Effector memory CD4-positive, alpha-beta T cell (primary cell): ENCODE measurements at regions not wholly inside any gene's neighbourhood (a gene's known extent, or its start where the extent isn't known, plus 50 kb on each side); places are given as distances from the start of the nearest gene placed in this dataset.

Experiments
- DNase-seq, 3 donors: peaks; one replicate each; pipeline ENCODE4 v3.0.0-alpha.2; 2020
- H3K27ac ChIP-seq: 2 replicates; pipeline ENCODE4 v1.7.0; 2013; ENCODE audit warnings: mild to moderate bottlenecking, low read length, moderate library complexity; ENCODE audit not compliant: insufficient read depth, poor library complexity, severe bottlenecking
- H3K27me3 ChIP-seq: replicated peaks from 2 replicates; pipeline ENCODE4 v1.7.0; 2013; ENCODE audit warnings: mild to moderate bottlenecking, low read length; ENCODE audit not compliant: insufficient read depth, control insufficient read depth, poor library complexity, severe bottlenecking
- H3K36me3 ChIP-seq: 2 replicates; pipeline ENCODE4 v1.7.0; 2013; ENCODE audit warnings: mild to moderate bottlenecking, low read length, moderate library complexity; ENCODE audit not compliant: control insufficient read depth, insufficient read depth
- H3K4me1 ChIP-seq: 2 replicates; pipeline ENCODE4 v1.7.0; 2013; ENCODE audit warnings: low read length, mild to moderate bottlenecking; ENCODE audit not compliant: control insufficient read depth, insufficient read depth, poor library complexity, severe bottlenecking
- H3K4me3 ChIP-seq: 2 replicates; pipeline ENCODE4 v1.7.0; 2013; ENCODE audit warnings: low read length, low read depth, mild to moderate bottlenecking; ENCODE audit not compliant: insufficient read depth, poor library complexity, severe bottlenecking
- H3K9me3 ChIP-seq: 2 replicates; pipeline ENCODE4 v1.7.0; 2013; ENCODE audit warnings: mild to moderate bottlenecking, low read length, moderate library complexity; ENCODE audit not compliant: control insufficient read depth

GRCh38 chr11:135043434-135043833 is 631.4 kb upstream of the B3GAT1 start:
- no peaks in the 10 kb centered on the region for H3K27me3 ChIP-seq
- H3K36me3 ChIP-seq, result no peaks in the 10 kb centered on the region
- H3K4me1 ChIP-seq, result no peaks in the 10 kb centered on the region
- no peak overlapping the region for H3K4me3 ChIP-seq
- no peak overlapping the region for H3K27ac ChIP-seq
- no peak for DNase-seq
- H3K9me3 ChIP-seq, result no peaks in the 10 kb centered on the region

- Histone ChIP-seq H3K4me3 (no peak overlapping the region), H3K27me3 (no peaks in the 10 kb centered on the region), H3K9me3 (no peaks in the 10 kb centered on the region), H3K4me1 (no peaks in the 10 kb centered on the region), H3K36me3 (no peaks in the 10 kb centered on the region), H3K27ac (no peak overlapping the region)
- no peak for DNase-seq
These were observed 625.8 kb upstream of the B3GAT1 start for GRCh38 chr11:135037828-135038227.

GRCh38 chr11:135036488-135037297 is 624.7 kb upstream of the B3GAT1 start:
- no peak for DNase-seq
- H3K36me3 ChIP-seq, result no peaks in the 10 kb centered on the region

DNA sequence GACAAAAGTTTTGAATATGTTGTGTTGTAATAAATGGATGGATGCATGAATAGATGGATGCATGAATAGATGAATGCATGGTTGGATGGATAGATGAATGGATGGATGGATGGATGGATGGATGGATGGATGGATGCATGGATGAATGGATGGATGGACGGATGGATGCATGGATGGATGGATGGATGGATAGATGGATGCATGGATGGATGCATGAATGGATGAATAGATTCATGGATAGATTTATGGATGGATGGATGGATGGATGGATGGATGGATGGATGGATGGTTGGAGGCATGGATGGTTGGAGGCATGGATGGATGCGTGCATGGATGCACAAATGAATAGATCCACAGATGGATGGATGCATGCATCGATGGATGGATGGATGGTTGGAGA is 623.2 kb upstream of the B3GAT1 start:
- H3K9me3 ChIP-seq, result no peaks in the 10 kb centered on the region
- H3K27ac ChIP-seq, result no peak overlapping the region
- no peak overlapping the region for H3K4me3 ChIP-seq
- H3K4me1 ChIP-seq, result no peaks in the 10 kb centered on the region
- no peaks in the 10 kb centered on the region for H3K27me3 ChIP-seq
- no peaks in the 10 kb centered on the region for H3K36me3 ChIP-seq
- no peak for DNase-seq

More at GRCh38 chr11:135036488-135037297, 624.7 kb upstream of the B3GAT1 start:
- no peaks in the 10 kb centered on the region for H3K27me3 ChIP-seq
- H3K4me3 ChIP-seq, result no peak overlapping the region
- H3K4me1 ChIP-seq, result no peaks in the 10 kb centered on the region
- H3K9me3 ChIP-seq, result no peaks in the 10 kb centered on the region
- H3K27ac ChIP-seq, result no peak overlapping the region

DNA sequence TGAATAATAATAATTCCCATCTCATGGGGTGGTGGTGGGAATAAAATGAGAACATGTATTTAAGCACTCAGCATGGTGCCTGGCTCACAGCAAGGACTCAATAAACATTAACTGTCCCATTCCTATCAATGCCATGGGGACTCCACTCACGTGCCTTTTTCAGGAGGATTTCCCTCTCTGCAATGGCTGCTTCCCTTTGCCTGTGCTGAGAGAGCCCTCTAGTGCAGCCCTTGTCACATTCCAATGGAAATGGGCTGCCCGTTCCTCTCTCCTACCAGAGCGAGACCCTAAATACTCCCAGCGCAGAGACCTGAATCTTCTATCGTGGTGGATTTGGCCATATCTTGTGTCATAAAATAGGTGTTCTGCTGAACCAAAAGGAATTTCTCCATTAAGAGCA is 621.5 kb upstream of the B3GAT1 start:
- no peak for DNase-seq
- no peak overlapping the region for H3K4me3 ChIP-seq
- H3K27me3 ChIP-seq, result no peaks in the 10 kb centered on the region
- no peak overlapping the region for H3K27ac ChIP-seq
- H3K9me3 ChIP-seq, result no peaks in the 10 kb centered on the region
- H3K4me1 ChIP-seq, result no peaks in the 10 kb centered on the region
- no peaks in the 10 kb centered on the region for H3K36me3 ChIP-seq

DNA sequence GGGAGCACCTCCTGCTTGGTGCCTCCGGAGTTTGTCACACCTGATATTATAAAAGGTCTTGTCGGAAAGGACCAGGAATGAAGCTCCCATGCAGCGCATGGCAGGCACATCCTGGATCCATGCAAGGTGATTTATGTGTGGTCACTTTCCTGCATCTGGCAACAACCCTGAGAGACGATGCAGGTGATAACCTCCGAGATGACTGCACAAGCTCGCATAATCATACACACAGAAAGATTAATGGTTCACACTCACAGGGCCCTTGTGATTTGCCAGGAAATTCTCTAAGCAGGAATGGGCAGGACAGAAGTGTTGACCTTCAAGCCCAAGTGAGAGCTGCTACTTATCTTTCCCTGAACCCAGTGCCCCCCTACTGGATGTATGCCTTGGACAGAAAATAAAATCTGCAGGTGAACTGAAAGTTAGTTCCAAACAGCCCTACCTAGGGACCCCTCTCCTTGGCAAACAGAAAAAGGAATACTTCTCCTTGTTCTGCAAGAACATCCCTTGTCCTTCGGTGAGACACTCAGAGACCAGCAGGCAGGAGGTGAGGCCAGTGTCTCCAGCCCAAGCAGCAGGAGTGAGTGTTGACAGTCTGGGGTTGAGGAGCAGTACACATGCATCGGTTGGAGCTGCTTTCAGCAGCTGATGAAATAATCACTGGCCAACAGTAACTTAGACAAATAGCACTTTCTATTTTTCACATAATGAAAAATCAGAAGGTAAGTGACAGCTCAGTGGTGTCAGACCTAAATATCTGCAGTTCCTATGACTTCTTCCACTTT is 619.4 kb upstream of the B3GAT1 start:
- Histone ChIP-seq H3K27me3 (no peaks in the 10 kb centered on the region), H3K27ac (no peak overlapping the region), H3K36me3 (no peaks in the 10 kb centered on the region), H3K4me3 (no peak overlapping the region), H3K4me1 (no peaks in the 10 kb centered on the region), H3K9me3 (no peaks in the 10 kb centered on the region)
- no peak for DNase-seq

GRCh38 chr11:135027461-135027860 is 615.4 kb upstream of the B3GAT1 start:
- Histone ChIP-seq H3K9me3 (no peaks in the 10 kb centered on the region), H3K27me3 (no peaks in the 10 kb centered on the region), H3K36me3 (no peaks in the 10 kb centered on the region), H3K4me1 (no peaks in the 10 kb centered on the region), H3K4me3 (no peak overlapping the region), H3K27ac (no peak overlapping the region)
- no peak for DNase-seq

GRCh38 chr11:135023499-135023898 is 611.5 kb upstream of the B3GAT1 start:
- H3K27ac ChIP-seq, result no peak overlapping the region
- H3K4me3 ChIP-seq, result no peak overlapping the region
- no peak for DNase-seq
- no peaks in the 10 kb centered on the region for H3K9me3 ChIP-seq
- no peaks in the 10 kb centered on the region for H3K27me3 ChIP-seq
- H3K4me1 ChIP-seq, result no peaks in the 10 kb centered on the region
- no peaks in the 10 kb centered on the region for H3K36me3 ChIP-seq

DNA sequence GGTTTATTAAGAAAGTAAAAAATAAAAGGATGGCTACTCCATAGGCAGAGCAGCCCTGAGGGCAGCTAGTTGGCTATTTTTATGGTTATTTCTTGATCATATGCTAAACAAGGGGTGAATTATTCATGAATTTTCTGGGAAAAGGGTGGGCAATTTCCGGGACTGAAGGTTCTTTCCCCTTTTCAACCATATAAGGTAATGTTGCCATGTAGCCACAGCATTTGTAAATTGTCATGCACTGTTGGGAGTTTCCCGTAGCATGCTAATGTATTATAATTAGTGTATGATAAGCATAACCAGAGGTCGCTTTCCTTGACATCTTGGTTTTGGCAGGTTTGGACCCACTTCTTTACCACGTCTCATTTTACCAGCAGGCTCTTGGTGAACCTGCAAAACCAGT is 610.4 kb upstream of the B3GAT1 start:
- no peaks in the 10 kb centered on the region for H3K27me3 ChIP-seq
- no peak overlapping the region for H3K27ac ChIP-seq
- H3K4me1 ChIP-seq, result no peaks in the 10 kb centered on the region
- H3K9me3 ChIP-seq, result no peaks in the 10 kb centered on the region
- H3K4me3 ChIP-seq, result no peak overlapping the region
- no peak for DNase-seq
- no peaks in the 10 kb centered on the region for H3K36me3 ChIP-seq

DNA sequence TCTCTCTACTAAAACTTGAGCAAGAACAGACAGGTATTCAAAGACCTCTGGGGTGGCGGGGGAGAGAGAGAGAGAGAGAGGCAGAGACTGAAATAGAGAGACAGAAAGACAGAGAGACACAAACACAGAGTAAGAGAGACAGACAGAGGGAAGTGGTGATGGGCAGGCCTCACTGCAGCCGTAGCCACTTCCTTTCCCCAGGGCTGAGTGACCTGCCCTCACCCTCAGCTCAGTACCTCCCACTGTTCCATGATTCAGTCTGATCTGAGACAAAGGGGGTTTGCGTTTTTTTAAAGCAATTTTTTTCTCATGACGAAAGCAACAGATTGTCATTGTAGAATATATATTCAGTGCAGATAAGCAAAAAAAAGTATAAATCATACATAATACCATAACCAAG is 607.9 kb upstream of the B3GAT1 start:
- no peak overlapping the region for H3K27ac ChIP-seq
- H3K4me3 ChIP-seq, result no peak overlapping the region
- no peak for DNase-seq

More for the DNA sequence above, 607.9 kb upstream of the B3GAT1 start:
- Histone ChIP-seq H3K27me3 (no peaks in the 10 kb centered on the region), H3K36me3 (no peaks in the 10 kb centered on the region), H3K9me3 (no peaks in the 10 kb centered on the region), H3K4me1 (no peaks in the 10 kb centered on the region)
